ENCODE measurements at regions not wholly inside any gene's neighbourhood (a gene's known extent, or its start where the extent isn't known, plus 50 kb on each side); places are given as distances from the start of the nearest gene placed in this dataset.

- TF ChIP-seq, protein P1, sequence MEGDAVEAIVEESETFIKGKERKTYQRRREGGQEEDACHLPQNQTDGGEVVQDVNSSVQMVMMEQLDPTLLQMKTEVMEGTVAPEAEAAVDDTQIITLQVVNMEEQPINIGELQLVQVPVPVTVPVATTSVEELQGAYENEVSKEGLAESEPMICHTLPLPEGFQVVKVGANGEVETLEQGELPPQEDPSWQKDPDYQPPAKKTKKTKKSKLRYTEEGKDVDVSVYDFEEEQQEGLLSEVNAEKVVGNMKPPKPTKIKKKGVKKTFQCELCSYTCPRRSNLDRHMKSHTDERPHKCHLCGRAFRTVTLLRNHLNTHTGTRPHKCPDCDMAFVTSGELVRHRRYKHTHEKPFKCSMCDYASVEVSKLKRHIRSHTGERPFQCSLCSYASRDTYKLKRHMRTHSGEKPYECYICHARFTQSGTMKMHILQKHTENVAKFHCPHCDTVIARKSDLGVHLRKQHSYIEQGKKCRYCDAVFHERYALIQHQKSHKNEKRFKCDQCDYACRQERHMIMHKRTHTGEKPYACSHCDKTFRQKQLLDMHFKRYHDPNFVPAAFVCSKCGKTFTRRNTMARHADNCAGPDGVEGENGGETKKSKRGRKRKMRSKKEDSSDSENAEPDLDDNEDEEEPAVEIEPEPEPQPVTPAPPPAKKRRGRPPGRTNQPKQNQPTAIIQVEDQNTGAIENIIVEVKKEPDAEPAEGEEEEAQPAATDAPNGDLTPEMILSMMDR (IDR thresholded peaks at IDR 0.05; ENCODE audit: borderline replicate concordance, extremely low read depth, low read length, poor library complexity, severe bottlenecking): no peak
- no peak for TF ChIP-seq EZH2 (IDR thresholded peaks at IDR 0.05; ENCODE audit: borderline replicate concordance, low read depth, low read length, severe bottlenecking)
These were observed 221.4 kb upstream of the TRIB2 start for GRCh38 chr2:12495247-12495868.
